Left renal cortex interstitium (tissue), 4 donors: ENCODE measurements at regions not wholly inside any gene's neighbourhood (a gene's known extent, or its start where the extent isn't known, plus 50 kb on each side); places are given as distances from the start of the nearest gene placed in this dataset.

Source experiments
- DNase-seq, 4 donors: peaks; one replicate each; pipeline ENCODE4 v3.0.0-alpha.2; 2013; ENCODE audit warnings: low read depth in 4 of 4, low spot score in 2 of 4, missing footprints in 1 of 4

- DNase-seq: no peak
Observed at GRCh38 chr1:147451628-147452027, 89.7 kb upstream of the BCL9 start.

GRCh38 chr1:147452809-147453208 lies 88.5 kb upstream of the BCL9 start:
- DNase-seq: no peak

- DNase-seq: no peak
Observed at GRCh38 chr1:147463022-147463421, 78.3 kb upstream of the BCL9 start.

- no peak for DNase-seq
Observed at GRCh38 chr1:147466543-147466942, 74.8 kb upstream of the BCL9 start.

GRCh38 chr1:147470079-147470478 lies 71.2 kb upstream of the BCL9 start:
- DNase-seq: no peak

- no peak for DNase-seq
Observed at GRCh38 chr1:147472489-147472888, 68.8 kb upstream of the BCL9 start.

GRCh38 chr1:147472966-147473732 lies 68.2 kb upstream of the BCL9 start:
- no peak for DNase-seq

GRCh38 chr1:147473733-147474049 lies 67.6 kb upstream of the BCL9 start:
- DNase-seq: no peak

- no peak for DNase-seq
Observed at GRCh38 chr1:147475488-147475887, 65.8 kb upstream of the BCL9 start.

- no peak for DNase-seq
Observed at GRCh38 chr1:147478521-147478920, 62.8 kb upstream of the BCL9 start.

- no peak for DNase-seq
Observed at GRCh38 chr1:147479864-147480564, 61.3 kb upstream of the BCL9 start.

GRCh38 chr1:147480565-147480935 lies 60.8 kb upstream of the BCL9 start:
- no peak for DNase-seq

GRCh38 chr1:147486876-147487656 lies 54.2 kb upstream of the BCL9 start:
- no peak for DNase-seq

- DNase-seq: no peak
Observed at GRCh38 chr1:147491098-147491497, 50.2 kb upstream of the BCL9 start.
